Neural crest cell (in vitro differentiated cells): ENCODE measurements at regions not wholly inside any gene's neighbourhood (a gene's known extent, or its start where the extent isn't known, plus 50 kb on each side); places are given as distances from the start of the nearest gene placed in this dataset.

Source experiments
- DNase-seq: peaks from one replicate; pipeline ENCODE4 v3.0.0; 2021; ENCODE audit warnings: low read depth, mixed read lengths, low spot score
- H3K27ac Mint-ChIP-seq: one replicate; pipeline ENCODE4 v1.8.0; 2021; ENCODE audit warnings: mild to moderate bottlenecking, mixed read lengths; ENCODE audit not compliant: unreplicated experiment
- H3K27me3 Mint-ChIP-seq: 2 replicates; pipeline ENCODE4 v1.8.0; 2021; ENCODE audit warnings: low read depth, mild to moderate bottlenecking, mixed read lengths
- H3K36me3 Mint-ChIP-seq: 2 replicates; pipeline ENCODE4 v1.8.0; 2021; ENCODE audit warnings: low read depth, mild to moderate bottlenecking, mixed read lengths
- H3K4me1 Mint-ChIP-seq: 2 replicates; pipeline ENCODE4 v1.8.0; 2021; ENCODE audit warnings: mixed read lengths
- H3K4me3 Mint-ChIP-seq: one replicate; pipeline ENCODE4 v1.8.0; 2021; ENCODE audit warnings: mild to moderate bottlenecking, mixed read lengths
- H3K9me3 Mint-ChIP-seq: 2 replicates; pipeline ENCODE4 v1.8.0; 2021; ENCODE audit warnings: mixed read lengths
- CTCF ChIP-seq: fragments of 200-600 bp; sonication (generic); conservative IDR thresholded peaks from 2 replicates; pipeline ENCODE4 v1.5.0; 2021; ENCODE audit warnings: antibody characterized with exemption, mild to moderate bottlenecking

- Mint-ChIP-seq H3K9me3 (peaks cover 5% of the 10 kb centered on the region), H3K36me3 (no peaks in the 10 kb centered on the region), H3K4me1 (peaks cover 4% of the 10 kb centered on the region), H3K4me3 (no peak overlapping the region), H3K27me3 (no peaks in the 10 kb centered on the region), H3K27ac (no peak overlapping the region)
- no peak for DNase-seq
- no peak for TF ChIP-seq CTCF
Measured at GRCh38 chr1:116232989-116233514, 121.9 kb downstream of the MAB21L3 start.

DNA sequence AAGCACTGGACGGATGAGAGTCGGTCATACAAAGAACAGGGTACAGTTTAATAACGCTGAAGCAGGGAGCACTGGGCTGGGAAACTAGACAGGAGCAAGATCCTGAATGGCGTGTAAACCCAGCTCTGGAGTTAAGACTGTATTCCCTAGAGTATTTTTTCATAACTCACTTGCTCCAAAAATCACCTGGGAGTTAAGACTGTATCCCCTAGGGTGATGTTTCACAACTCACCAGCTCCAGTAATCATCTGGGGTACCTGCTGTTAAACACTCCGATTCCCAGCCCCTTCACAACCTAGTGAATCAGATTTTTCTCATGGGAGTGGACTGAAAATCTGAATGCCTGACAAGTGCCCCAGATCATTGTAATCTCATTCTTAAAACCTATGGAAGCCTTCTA, 123.2 kb downstream of the MAB21L3 start:
- no peak for DNase-seq
- Mint-ChIP-seq H3K27ac (no peak overlapping the region), H3K27me3 (no peaks in the 10 kb centered on the region), H3K36me3 (no peaks in the 10 kb centered on the region), H3K9me3 (peaks cover 2% of the 10 kb centered on the region), H3K4me1 (peaks cover 4% of the 10 kb centered on the region), H3K4me3 (no peak overlapping the region)
- TF ChIP-seq CTCF, result no peak

- Mint-ChIP-seq H3K36me3 (no peaks in the 10 kb centered on the region), H3K4me3 (no peak overlapping the region), H3K4me1 (no peaks in the 10 kb centered on the region), H3K27ac (no peak overlapping the region), H3K9me3 (peaks cover 2% of the 10 kb centered on the region), H3K27me3 (no peaks in the 10 kb centered on the region)
- no peak for DNase-seq
- TF ChIP-seq CTCF, result no peak
Measured at GRCh38 chr1:116239916-116240315, 128.7 kb downstream of the MAB21L3 start.

GRCh38 chr1:116242741-116243140, 130.3 kb upstream of the ATP1A1 start:
- no peak for DNase-seq
- Mint-ChIP-seq H3K9me3 (no peaks in the 10 kb centered on the region), H3K4me1 (no peaks in the 10 kb centered on the region), H3K36me3 (no peaks in the 10 kb centered on the region), H3K27me3 (no peaks in the 10 kb centered on the region), H3K4me3 (no peak overlapping the region), H3K27ac (peak overlapping the region; percentile 76)
- TF ChIP-seq CTCF, result no peak

DNA sequence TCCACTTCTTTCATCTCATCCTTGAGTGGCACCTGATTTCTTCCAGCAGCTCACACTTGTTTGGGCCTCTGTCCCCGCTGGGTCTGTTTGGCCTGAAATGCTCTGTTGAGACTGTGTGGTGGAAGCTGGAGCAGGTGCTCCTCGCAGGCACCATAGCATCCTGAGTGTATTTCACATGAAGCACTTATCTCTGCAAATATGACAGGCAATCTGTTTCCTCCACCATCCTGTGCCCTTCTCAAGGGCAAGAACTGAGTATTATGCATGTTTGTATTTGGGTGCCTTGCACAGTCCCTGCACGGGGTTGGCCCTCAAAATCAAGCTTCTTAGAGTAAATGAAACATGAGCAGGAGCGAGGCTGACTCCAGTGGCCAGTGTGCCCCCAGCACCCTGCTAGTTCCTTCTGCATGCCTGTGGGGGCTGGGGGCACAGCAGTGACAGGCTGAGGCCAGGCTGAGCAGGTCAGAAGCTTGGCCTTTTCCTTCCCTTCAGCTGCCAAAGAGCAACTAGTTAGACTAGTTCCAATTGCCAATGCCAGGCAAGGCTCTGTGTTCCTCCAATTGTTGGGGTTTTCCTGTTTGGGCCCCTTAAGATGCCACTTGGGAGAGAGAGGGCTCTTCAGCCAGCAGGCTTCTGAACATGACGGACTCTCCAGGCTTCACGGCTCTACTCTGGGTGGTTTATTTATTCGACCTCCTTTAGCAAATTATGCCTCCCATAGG, 129.6 kb upstream of the ATP1A1 start:
- Mint-ChIP-seq H3K36me3 (no peaks in the 10 kb centered on the region), H3K27me3 (no peaks in the 10 kb centered on the region), H3K27ac (peak overlapping the region; percentile 76), H3K9me3 (no peaks in the 10 kb centered on the region), H3K4me1 (no peaks in the 10 kb centered on the region), H3K4me3 (no peak overlapping the region)
- TF ChIP-seq CTCF, result no peak
- no peak for DNase-seq
